ENCODE measurements at regions not wholly inside any gene's neighbourhood (a gene's known extent, or its start where the extent isn't known, plus 50 kb on each side); places are given as distances from the start of the nearest gene placed in this dataset.

DNA sequence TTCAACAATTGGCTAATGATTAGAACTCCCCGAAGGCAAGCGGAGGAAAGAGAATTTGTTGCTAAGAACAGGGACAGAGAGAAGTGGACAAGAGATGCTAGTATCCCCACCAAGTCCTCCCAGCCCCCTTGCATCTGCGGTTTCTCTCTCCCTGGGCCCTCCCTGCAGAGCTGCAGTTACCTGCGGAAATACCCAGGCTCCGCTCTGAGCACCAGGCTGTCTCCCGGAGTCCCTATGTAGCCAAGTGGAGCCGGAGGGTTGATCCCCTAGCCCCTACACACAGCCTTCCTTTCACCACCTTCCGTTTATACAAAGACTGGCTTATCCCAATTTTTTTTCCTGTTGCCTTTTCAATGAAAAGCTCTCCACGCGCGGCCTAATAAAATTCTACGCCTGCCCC lies 834.4 kb downstream of the KCNJ2 start:
- H3K36me3 ChIP-seq: no peaks in the 10 kb centered on the region
- intact Hi-C loops (cut with DNase I): no loop called here
- H3K27me3 ChIP-seq: no peaks in the 10 kb centered on the region
- H3K4me3 ChIP-seq: no peak overlapping the region
- H3K4me1 ChIP-seq: no peaks in the 10 kb centered on the region
- no peaks in the 10 kb centered on the region for H3K9me3 ChIP-seq
- H3K27ac ChIP-seq: no peak overlapping the region
- TF ChIP-seq POLR2AphosphoS5 (IDR thresholded peaks at IDR 0.05; ENCODE audit: insufficient read depth in 1 of 2, low read depth in 1 of 2): no peak
- TF ChIP-seq POLR2A (IDR thresholded peaks at IDR 0.05): no peak
- TF ChIP-seq, protein P1, sequence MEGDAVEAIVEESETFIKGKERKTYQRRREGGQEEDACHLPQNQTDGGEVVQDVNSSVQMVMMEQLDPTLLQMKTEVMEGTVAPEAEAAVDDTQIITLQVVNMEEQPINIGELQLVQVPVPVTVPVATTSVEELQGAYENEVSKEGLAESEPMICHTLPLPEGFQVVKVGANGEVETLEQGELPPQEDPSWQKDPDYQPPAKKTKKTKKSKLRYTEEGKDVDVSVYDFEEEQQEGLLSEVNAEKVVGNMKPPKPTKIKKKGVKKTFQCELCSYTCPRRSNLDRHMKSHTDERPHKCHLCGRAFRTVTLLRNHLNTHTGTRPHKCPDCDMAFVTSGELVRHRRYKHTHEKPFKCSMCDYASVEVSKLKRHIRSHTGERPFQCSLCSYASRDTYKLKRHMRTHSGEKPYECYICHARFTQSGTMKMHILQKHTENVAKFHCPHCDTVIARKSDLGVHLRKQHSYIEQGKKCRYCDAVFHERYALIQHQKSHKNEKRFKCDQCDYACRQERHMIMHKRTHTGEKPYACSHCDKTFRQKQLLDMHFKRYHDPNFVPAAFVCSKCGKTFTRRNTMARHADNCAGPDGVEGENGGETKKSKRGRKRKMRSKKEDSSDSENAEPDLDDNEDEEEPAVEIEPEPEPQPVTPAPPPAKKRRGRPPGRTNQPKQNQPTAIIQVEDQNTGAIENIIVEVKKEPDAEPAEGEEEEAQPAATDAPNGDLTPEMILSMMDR (IDR thresholded peaks at IDR 0.05): no peak
- no peak for DNase-seq (ENCODE audit: extremely low spot score in 2 of 2)

GRCh38 chr17:71004413-71004812 lies 835.1 kb downstream of the KCNJ2 start:
- TF ChIP-seq POLR2A (IDR thresholded peaks at IDR 0.05): no peak
- no peak for TF ChIP-seq POLR2AphosphoS5 (IDR thresholded peaks at IDR 0.05; ENCODE audit: insufficient read depth in 1 of 2, low read depth in 1 of 2)
- TF ChIP-seq, protein P1 (IDR thresholded peaks at IDR 0.05): no peak
- H3K36me3 ChIP-seq: no peaks in the 10 kb centered on the region
- DNase-seq (ENCODE audit: extremely low spot score in 2 of 2): no peak
- H3K9me3 ChIP-seq: no peaks in the 10 kb centered on the region
- no peak overlapping the region for H3K27ac ChIP-seq
- H3K27me3 ChIP-seq: no peaks in the 10 kb centered on the region
- intact Hi-C loops (cut with DNase I): no loop called here
- H3K4me1 ChIP-seq: no peaks in the 10 kb centered on the region
- H3K4me3 ChIP-seq: no peak overlapping the region

DNA sequence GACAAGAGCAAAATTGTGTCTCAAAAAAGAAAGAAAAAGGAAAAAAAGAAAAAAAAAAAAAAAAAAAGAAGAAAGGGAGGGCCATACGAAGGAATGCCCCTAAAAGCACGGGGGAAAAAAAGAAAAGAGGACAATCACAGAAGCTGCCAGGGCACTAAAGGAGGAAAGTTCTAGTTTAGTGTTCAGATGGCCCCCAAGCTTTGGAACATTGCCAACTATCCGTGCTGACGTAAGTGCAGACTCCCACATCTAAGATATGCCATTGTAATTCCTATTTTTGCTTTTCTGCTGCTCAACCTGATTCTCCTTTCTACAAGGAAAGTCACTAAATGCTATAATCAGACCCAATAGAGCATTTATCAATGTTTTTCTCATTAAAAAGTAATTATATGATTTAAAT lies 842.1 kb downstream of the KCNJ2 start:
- H3K4me3 ChIP-seq: no peak overlapping the region
- TF ChIP-seq POLR2A (IDR thresholded peaks at IDR 0.05): no peak
- no peak for TF ChIP-seq POLR2AphosphoS5 (IDR thresholded peaks at IDR 0.05; ENCODE audit: insufficient read depth in 1 of 2, low read depth in 1 of 2)
- TF ChIP-seq, protein P1 (IDR thresholded peaks at IDR 0.05): no peak
- intact Hi-C loops (cut with DNase I): no loop called here
- no peak overlapping the region for H3K27ac ChIP-seq
- no peaks in the 10 kb centered on the region for H3K9me3 ChIP-seq
- no peaks in the 10 kb centered on the region for H3K4me1 ChIP-seq
- H3K36me3 ChIP-seq: no peaks in the 10 kb centered on the region
- no peaks in the 10 kb centered on the region for H3K27me3 ChIP-seq
- no peak for DNase-seq (ENCODE audit: extremely low spot score in 2 of 2)

- no peak for TF ChIP-seq POLR2A (IDR thresholded peaks at IDR 0.05)
- TF ChIP-seq, protein P1 (IDR thresholded peaks at IDR 0.05): no peak
- TF ChIP-seq POLR2AphosphoS5 (IDR thresholded peaks at IDR 0.05; ENCODE audit: insufficient read depth in 1 of 2, low read depth in 1 of 2): no peak
- H3K27me3 ChIP-seq: no peaks in the 10 kb centered on the region
- no peak for DNase-seq (ENCODE audit: extremely low spot score in 2 of 2)
- no peak overlapping the region for H3K4me3 ChIP-seq
- no peaks in the 10 kb centered on the region for H3K9me3 ChIP-seq
- no peaks in the 10 kb centered on the region for H3K4me1 ChIP-seq
- intact Hi-C loops (cut with DNase I): no loop called here
- no peak overlapping the region for H3K27ac ChIP-seq
- no peaks in the 10 kb centered on the region for H3K36me3 ChIP-seq
These were observed 850.4 kb downstream of the KCNJ2 start for GRCh38 chr17:71019699-71020098.

- H3K27me3 ChIP-seq: no peaks in the 10 kb centered on the region
- H3K4me1 ChIP-seq: no peaks in the 10 kb centered on the region
- no peaks in the 10 kb centered on the region for H3K9me3 ChIP-seq
- TF ChIP-seq POLR2A (IDR thresholded peaks at IDR 0.05) (no peak), POLR2AphosphoS5 (IDR thresholded peaks at IDR 0.05; ENCODE audit: insufficient read depth in 1 of 2, low read depth in 1 of 2) (no peak)
- TF ChIP-seq, protein P1 (IDR thresholded peaks at IDR 0.05): no peak
- H3K36me3 ChIP-seq: no peaks in the 10 kb centered on the region
- no peak overlapping the region for H3K27ac ChIP-seq
- no peak overlapping the region for H3K4me3 ChIP-seq
- intact Hi-C loops (cut with DNase I): no loop called here
- DNase-seq (ENCODE audit: extremely low spot score in 2 of 2): no peak
These were observed 853.4 kb downstream of the KCNJ2 start for GRCh38 chr17:71022758-71023157.

All from vagina (tissue), 2 donors.